GM18873 (cell line): ENCODE measurements at regions not wholly inside any gene's neighbourhood (a gene's known extent, or its start where the extent isn't known, plus 50 kb on each side); places are given as distances from the start of the nearest gene placed in this dataset.
A peak's percentile ranks its signal among the peaks of the same experiment; 100 is the strongest.
"Not testable (repeated sequence)": the region's sequence is repeated elsewhere in the genome, so short reads cannot be mapped to it uniquely, and the experiment has no call there.

Experiments
- ATAC-seq: cut with Tn5 transposase; IDR thresholded peaks from one replicate; pipeline ENCODE4 v1.9.1; 2021; ENCODE audit warnings: mild to moderate bottlenecking, moderate library complexity, moderate number of reproducible peaks; ENCODE audit not compliant: unreplicated experiment, low FRiP score

DNA sequence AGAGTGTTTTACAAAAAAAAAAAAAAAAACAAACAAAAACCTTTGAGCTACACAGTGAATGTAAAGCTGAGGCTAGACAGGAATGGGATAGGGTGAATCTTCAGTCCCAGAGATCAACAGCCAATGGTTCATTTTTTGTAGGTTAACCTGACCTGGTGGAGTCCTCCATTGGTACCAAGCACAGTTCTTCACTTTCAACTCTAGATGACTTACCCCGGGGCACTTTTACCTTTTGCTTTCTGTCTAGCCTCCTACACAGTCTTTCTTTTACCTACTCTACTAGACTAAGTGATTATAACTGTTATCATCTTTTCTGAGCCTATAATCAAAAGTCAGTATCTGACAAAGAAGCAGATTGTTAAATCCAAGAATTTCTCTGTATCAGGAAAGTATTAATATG, 50.9 kb downstream of the ANXA2R start:
- ATAC-seq = no peak

- no peak for ATAC-seq
These were observed 51.6 kb downstream of the ANXA2R start for GRCh38 chr5:42988568-42988967.

DNA sequence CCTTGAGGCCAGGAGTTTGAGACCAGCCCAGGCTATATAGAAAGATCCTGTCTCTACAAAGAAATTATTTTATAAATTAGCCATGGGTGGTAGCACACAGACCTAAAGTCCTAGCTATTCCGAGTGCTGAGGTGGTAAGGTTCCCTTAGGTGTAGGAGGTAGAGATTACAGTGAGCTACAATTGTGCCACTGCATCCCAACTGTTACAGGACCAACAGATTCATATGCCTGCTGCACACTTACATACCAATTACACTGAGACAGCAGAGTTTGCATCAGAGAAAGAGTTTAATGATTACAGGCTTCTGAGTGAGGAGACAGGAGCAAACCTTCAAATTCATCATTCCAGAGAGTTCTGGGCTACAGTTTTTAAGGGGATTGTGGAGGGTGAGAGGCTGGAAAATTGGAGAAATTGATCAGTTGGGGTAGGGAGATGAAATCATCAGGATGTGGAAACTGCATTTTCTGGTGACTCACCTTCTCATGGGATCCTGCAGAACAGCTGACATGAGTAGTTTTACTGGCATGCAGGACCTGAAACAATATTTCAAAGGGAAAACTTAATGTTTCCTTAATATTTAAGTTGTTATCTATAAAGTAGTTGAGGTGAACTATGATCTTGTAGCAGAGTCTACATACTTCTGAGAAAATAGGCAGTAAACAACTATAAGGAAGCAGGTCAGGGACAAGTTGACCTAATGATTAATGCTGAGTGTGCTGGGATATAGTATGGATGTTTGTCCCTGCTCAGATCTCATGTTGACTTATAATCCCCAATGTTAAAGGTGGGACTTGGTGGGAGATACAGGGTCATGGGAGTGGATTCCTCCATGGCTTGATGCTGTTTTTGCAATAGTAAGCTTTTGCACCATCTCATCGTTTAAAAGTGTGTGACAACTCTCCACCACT, 54.7 kb downstream of the ANXA2R start:
- no peak for ATAC-seq

GRCh38 chr5:42984307-42984706, 55.8 kb downstream of the ANXA2R start:
- no peak for ATAC-seq

- ATAC-seq = no peak
These were observed 58.0 kb downstream of the ANXA2R start for GRCh38 chr5:42982107-42982622.

DNA sequence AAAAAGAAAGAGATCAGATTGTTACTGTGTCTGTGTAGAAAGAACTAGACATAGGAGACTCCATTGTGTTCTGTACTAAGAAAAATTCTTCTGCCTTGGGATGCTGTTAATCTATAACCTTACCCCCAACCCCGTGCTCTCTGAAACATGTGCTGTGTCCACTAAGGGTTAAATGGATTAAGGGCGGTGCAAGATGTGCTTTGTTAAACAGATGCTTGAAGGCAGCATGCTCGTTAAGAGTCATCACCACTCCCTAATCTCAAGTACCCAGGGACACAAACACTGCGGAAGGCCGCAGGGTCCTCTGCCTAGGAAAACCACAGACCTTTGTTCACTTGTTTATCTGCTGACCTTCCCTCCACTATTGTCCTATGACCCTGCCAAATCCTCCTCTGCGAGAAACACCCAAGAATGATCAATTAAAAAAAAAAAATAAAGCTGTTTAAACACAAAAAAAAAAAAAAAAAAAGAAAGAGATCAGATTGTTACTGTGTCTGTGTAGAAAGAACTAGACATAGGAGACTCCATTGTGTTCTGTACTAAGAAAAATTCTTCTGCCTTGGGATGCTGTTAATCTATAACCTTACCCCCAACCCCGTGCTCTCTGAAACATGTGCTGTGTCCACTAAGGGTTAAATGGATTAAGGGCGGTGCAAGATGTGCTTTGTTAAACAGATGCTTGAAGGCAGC, 58.6 kb downstream of the ANXA2R start:
- not testable (repeated sequence) for ATAC-seq

- ATAC-seq = not testable (repeated sequence)
These were observed 59.1 kb downstream of the ANXA2R start for GRCh38 chr5:42981015-42981414.

GRCh38 chr5:42980391-42980790, 59.7 kb downstream of the ANXA2R start:
- not testable (repeated sequence) for ATAC-seq

GRCh38 chr5:42979242-42979641, 60.9 kb downstream of the ANXA2R start:
- not testable (repeated sequence) for ATAC-seq

DNA sequence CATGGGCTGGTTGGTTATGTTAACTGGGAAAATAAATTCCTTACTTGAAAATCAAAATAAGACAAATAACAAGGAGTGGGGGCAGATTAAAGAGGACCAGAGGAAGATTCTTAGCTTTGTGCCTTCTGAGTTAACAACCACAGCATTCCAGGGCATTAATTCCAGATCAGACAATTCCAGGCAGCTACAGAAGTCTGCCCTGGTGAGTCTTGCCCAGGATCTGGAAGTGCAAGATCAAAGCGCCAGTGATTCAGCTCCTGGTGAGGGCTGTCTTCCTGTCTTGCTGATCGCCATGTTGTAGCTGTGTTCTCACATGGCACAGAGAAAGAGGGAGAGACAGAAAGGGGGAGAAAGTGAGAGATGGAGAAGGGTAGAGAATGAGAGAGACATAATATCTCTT, 65.6 kb downstream of the ANXA2R start:
- ATAC-seq = no peak

- ATAC-seq = no peak
These were observed 69.2 kb downstream of the ANXA2R start for GRCh38 chr5:42970636-42971559.

- ATAC-seq = no peak
These were observed 74.2 kb downstream of the ANXA2R start for GRCh38 chr5:42965934-42966333.

DNA sequence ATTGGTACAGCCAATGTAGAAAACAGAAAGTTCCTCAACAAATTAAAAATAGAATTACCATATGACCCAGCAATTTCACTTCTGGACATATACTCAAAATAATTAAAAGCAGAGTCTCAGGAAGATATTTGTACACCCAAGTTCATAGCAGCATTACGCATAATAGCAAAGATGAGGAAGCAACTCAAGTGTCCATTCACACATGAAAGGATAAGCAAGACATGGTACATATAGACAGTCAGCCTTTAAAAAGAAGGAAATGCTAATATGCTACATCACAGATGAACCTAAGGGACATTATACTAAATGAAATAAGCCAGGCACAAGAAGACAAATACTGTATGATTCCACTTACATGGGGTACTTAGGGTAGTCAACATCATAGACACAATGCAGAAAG, 76.7 kb downstream of the ANXA2R start:
- no peak for ATAC-seq

GRCh38 chr5:42962124-42962523, 78.0 kb downstream of the ANXA2R start:
- ATAC-seq = no peak

DNA sequence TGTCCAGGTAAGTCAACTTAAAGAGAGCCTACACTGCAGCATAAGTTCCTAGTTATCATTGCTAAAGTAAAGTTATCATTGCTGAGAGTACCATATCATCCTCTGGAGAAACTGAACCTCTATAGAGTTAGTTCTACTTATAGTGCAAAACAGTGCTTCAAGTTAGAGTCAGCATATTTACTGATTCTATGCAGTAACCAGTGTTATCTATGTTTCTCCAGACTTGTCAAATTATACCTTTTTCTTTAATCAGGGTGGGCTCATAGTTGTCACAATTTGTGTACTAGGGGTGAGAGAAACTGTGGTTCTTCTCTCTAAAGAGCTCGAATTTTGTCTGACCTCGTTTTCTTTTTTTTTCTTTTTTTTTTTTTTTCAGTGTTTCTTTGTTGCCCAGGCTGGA, 79.6 kb downstream of the ANXA2R start:
- no peak for ATAC-seq

DNA sequence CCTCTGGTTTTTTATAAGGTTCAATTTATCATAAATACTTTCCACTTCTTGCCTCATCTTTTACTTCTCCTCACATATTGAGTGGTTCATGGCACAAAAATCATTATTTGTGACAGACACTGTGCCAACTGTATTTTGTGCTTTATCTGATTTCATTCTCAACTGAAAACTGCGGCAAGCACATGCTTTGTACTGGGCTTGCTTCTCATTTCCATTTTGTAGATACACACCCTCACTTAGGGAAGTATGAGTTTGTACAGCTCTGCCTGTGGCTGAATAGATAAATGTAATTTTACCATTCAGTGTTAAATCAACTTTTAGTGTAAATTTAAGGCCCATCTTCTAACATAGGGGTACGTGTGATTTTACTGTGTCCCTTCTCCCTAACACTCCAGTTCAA, 83.6 kb downstream of the ANXA2R start:
- no peak for ATAC-seq

- no peak for ATAC-seq
These were observed 87.1 kb downstream of the ANXA2R start for GRCh38 chr5:42953041-42953440.

- ATAC-seq = no peak
These were observed 87.5 kb downstream of the ANXA2R start for GRCh38 chr5:42952578-42952974.

DNA sequence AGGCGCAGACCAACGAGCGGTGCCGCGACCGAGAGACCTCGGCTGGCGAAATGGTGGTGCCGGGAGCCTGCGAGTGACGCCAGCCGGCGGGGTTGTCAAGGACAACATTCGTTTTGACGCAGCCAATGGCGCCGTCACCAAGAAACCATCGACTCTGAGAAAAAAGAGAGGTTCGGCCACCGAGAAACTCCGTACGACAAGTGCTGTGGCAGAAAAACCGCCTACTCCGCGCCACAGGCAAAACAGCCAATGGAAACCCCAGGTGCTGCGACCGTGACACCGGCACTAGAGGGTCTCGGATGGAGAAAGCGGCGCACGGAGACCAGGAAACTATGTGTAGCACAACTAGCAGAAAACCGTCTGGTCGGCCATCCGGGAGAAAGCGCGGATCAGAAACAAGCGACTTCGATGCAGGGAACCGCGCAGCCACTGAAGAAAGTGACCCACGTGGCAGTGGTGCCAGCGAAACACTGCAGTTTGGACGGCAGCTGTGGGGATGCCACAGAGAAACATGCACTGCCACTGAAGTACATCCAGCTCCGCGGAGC, 88.8 kb downstream of the ANXA2R start:
- peak; percentile 26 for ATAC-seq
